ENCODE measurements at regions not wholly inside any gene's neighbourhood (a gene's known extent, or its start where the extent isn't known, plus 50 kb on each side); places are given as distances from the start of the nearest gene placed in this dataset.

DNA sequence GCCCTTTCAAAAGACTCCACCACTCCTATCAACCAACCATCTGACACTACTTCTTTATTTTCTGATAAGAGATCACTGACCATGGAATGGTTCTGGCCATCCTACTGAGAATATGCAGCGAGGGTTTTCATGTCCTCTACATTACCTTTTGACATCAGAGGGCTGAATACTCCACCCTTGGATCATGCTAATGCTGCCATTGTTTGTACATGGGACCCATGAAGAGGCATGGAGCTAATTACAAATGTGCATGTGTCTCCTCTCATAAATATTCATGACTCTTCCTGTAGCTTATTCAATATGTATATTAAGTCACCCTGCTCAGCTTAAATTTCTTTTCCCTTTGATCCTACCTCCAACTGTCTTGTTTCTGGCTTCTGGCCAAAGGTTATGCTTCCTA is 1065.8 kb upstream of the GHITM start:
- FAIRE-seq (no peak), DNase-seq (ENCODE audit: low read depth, low spot score) (no peak)
- Histone ChIP-seq H3K9me3 (replicated peaks; ENCODE audit: control insufficient read depth, insufficient read depth, low read length) (no peaks in the 10 kb centered on the region), H4K20me1 (replicated peaks; ENCODE audit: control insufficient read depth, extremely low read depth, insufficient read depth, low read length) (no peaks in the 10 kb centered on the region), H3K4me1 (ENCODE audit: control insufficient read depth, extremely low read depth, insufficient read depth, low read length) (peaks cover 10% of the 10 kb centered on the region), H3K4me3 (replicated peaks in 1 of 3; ENCODE audit: insufficient read depth in 1 of 3, low read depth in 1 of 3, low read length in 3 of 3) (no peak overlapping the region), H3K27me3 (ENCODE audit: control insufficient read depth in 2 of 2, insufficient read depth in 2 of 2, low read length in 2 of 2) (no peaks in the 10 kb centered on the region), H3K9ac (replicated peaks; ENCODE audit: extremely low read depth, insufficient read depth, low read length) (no peak overlapping the region), H3K9me1 (replicated peaks; ENCODE audit: control insufficient read depth, extremely low read depth, insufficient read depth, low read length) (no peaks in the 10 kb centered on the region), H3K36me3 (ENCODE audit: control insufficient read depth in 2 of 2, extremely low read depth in 1 of 2, insufficient read depth in 2 of 2, low read length in 2 of 2) (no peaks in the 10 kb centered on the region), H2AFZ (ENCODE audit: low read depth, low read length) (no peak overlapping the region), H3K4me2 (ENCODE audit: insufficient read depth, low read length) (no peak overlapping the region), H3K27ac (ENCODE audit: insufficient read depth, low read depth, low read length) (no peak overlapping the region), H3K79me2 (ENCODE audit: control insufficient read depth, insufficient read depth, low read length) (no peaks in the 10 kb centered on the region)
- CTCF ChIA-PET, result no interaction called here
- BruUV-seq (replicated peaks), result no TSS peak
- POLR2A ChIA-PET, result no interaction called here
- intact Hi-C loops (cut with micrococcal nuclease), result no loop called here
- dilution Hi-C loops (cut with MboI; ENCODE audit: extremely low pct_ligation_motif_present, low sequenced_read_pairs), result no loop called here
- TF ChIP-seq JUN (IDR thresholded peaks at IDR 0.05; ENCODE audit: borderline replicate concordance, insufficient read depth, insufficient read length, low read depth), result no peak
- no peak for TF ChIP-seq POLR2A (IDR thresholded peaks at IDR 0.05; ENCODE audit: low read depth, low read length)
- TF ChIP-seq, protein P1, sequence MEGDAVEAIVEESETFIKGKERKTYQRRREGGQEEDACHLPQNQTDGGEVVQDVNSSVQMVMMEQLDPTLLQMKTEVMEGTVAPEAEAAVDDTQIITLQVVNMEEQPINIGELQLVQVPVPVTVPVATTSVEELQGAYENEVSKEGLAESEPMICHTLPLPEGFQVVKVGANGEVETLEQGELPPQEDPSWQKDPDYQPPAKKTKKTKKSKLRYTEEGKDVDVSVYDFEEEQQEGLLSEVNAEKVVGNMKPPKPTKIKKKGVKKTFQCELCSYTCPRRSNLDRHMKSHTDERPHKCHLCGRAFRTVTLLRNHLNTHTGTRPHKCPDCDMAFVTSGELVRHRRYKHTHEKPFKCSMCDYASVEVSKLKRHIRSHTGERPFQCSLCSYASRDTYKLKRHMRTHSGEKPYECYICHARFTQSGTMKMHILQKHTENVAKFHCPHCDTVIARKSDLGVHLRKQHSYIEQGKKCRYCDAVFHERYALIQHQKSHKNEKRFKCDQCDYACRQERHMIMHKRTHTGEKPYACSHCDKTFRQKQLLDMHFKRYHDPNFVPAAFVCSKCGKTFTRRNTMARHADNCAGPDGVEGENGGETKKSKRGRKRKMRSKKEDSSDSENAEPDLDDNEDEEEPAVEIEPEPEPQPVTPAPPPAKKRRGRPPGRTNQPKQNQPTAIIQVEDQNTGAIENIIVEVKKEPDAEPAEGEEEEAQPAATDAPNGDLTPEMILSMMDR (IDR thresholded peaks at IDR 0.05; ENCODE audit: extremely low read depth in 1 of 2, insufficient read depth in 1 of 2, low read depth in 1 of 2, low read length in 2 of 2), result no peak
- TF ChIP-seq POLR2AphosphoS5 (IDR thresholded peaks at IDR 0.05; ENCODE audit: insufficient read depth, low read depth, low read length), result no peak
- no peak for TF ChIP-seq MYC (IDR thresholded peaks at IDR 0.05; ENCODE audit: low read depth, low read length)
- TF ChIP-seq, protein P2, sequence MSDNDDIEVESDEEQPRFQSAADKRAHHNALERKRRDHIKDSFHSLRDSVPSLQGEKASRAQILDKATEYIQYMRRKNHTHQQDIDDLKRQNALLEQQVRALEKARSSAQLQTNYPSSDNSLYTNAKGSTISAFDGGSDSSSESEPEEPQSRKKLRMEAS (IDR thresholded peaks at IDR 0.05; ENCODE audit: insufficient read depth, insufficient read length), result no peak

Measured in endothelial cell of umbilical vein (primary cell).